Mesendoderm (in vitro differentiated cells): ENCODE measurements at regions not wholly inside any gene's neighbourhood (a gene's known extent, or its start where the extent isn't known, plus 50 kb on each side); places are given as distances from the start of the nearest gene placed in this dataset. TPM values are rescaled to one million over a fixed set of nuclear protein-coding genes. Genes with fewer than 3 reads are reported as not detected.

ENCODE experiments used
- DNase-seq: peaks from one replicate; pipeline ENCODE4 v3.0.0; 2013
- H2AK5ac ChIP-seq: 2 replicates; pipeline ENCODE4 v1.6.1; 2013; ENCODE audit warnings: low read length, inconsistent platforms
- H2BK120ac ChIP-seq: 2 replicates; pipeline ENCODE4 v1.6.1; 2013; ENCODE audit warnings: low read depth, mild to moderate bottlenecking, low read length, moderate library complexity, mixed read lengths
- H2BK15ac ChIP-seq: replicated peaks from 2 replicates; pipeline ENCODE4 v1.6.1; 2013; ENCODE audit warnings: low read depth, mild to moderate bottlenecking, moderate library complexity
- H2BK5ac ChIP-seq: 2 replicates; pipeline ENCODE4 v1.6.1; 2013; ENCODE audit warnings: low read length, inconsistent platforms
- H3K18ac ChIP-seq: 2 replicates; pipeline ENCODE4 v1.6.1; 2013; ENCODE audit warnings: mild to moderate bottlenecking, low read length, mixed read lengths
- H3K23ac ChIP-seq: one replicate; pipeline ENCODE4 v1.6.1; 2013; ENCODE audit warnings: low read length
- H3K27ac ChIP-seq: 2 replicates; pipeline ENCODE4 v1.5.1; 2013; ENCODE audit warnings: low read depth, mild to moderate bottlenecking, inconsistent platforms, low read length, moderate library complexity
- H3K27me3 ChIP-seq: 2 replicates; pipeline ENCODE4 v1.6.1; 2013; ENCODE audit warnings: low read length, control low read depth, mild to moderate bottlenecking, inconsistent platforms; ENCODE audit not compliant: insufficient read depth, poor library complexity
- H3K36me3 ChIP-seq: 2 replicates; pipeline ENCODE4 v1.6.1; 2013; ENCODE audit warnings: low read length, inconsistent platforms; ENCODE audit not compliant: control insufficient read depth, insufficient read depth
- H3K4ac ChIP-seq: one replicate; pipeline ENCODE4 v1.6.1; 2013; ENCODE audit warnings: low read depth, mild to moderate bottlenecking, low read length, moderate library complexity
- H3K4me1 ChIP-seq: 2 replicates; pipeline ENCODE4 v1.6.1; 2013; ENCODE audit warnings: low read depth, low read length, inconsistent platforms; ENCODE audit not compliant: control insufficient read depth
- H3K4me2 ChIP-seq: 2 replicates; pipeline ENCODE4 v1.6.1; 2013; ENCODE audit warnings: low read length
- H3K4me3 ChIP-seq: 2 replicates; pipeline ENCODE4 v1.5.1; 2013; ENCODE audit warnings: mild to moderate bottlenecking, low read length
- H3K56ac ChIP-seq: one replicate; pipeline ENCODE4 v1.6.1; 2013; ENCODE audit warnings: low read length
- H3K79me1 ChIP-seq: 2 replicates; pipeline ENCODE4 v1.6.1; 2013; ENCODE audit warnings: low read length, inconsistent platforms
- H3K79me2 ChIP-seq: 2 replicates; pipeline ENCODE4 v1.6.1; 2013; ENCODE audit warnings: mild to moderate bottlenecking, low read length; ENCODE audit not compliant: control insufficient read depth, insufficient read depth
- H3K9ac ChIP-seq: 2 replicates; pipeline ENCODE4 v1.6.1; 2013; ENCODE audit warnings: low read length, inconsistent platforms
- H4K5ac ChIP-seq: one replicate; pipeline ENCODE4 v1.6.1; 2013; ENCODE audit warnings: low read length
- H4K8ac ChIP-seq: one replicate; pipeline ENCODE4 v1.6.1; 2013; ENCODE audit warnings: low read depth, mild to moderate bottlenecking, control low read depth, low read length, moderate library complexity
- WGBS: extraction: QIAGEN DNeasy Blood & Tissue Kit; methylation state at CpG from one replicate; pipeline ENCODE4 v1.1.7; 2013; ENCODE audit warnings: low lambda C conversion rate, missing lambda C conversion rate; ENCODE audit not compliant: insufficient coverage; ENCODE audit errors: extremely low coverage; 5-methylcytosine and 5-hydroxymethylcytosine counted together
- small RNA-seq: library from polyadenylated mRNA; stranded (forward); fragments of <200 nt; extraction: miRNeasy Mini kit (QIAGEN cat#:217004); gene quantifications from one replicate; pipeline ENCODE3, GENCODE V24; 2013; ENCODE audit not compliant: insufficient read depth

DNA sequence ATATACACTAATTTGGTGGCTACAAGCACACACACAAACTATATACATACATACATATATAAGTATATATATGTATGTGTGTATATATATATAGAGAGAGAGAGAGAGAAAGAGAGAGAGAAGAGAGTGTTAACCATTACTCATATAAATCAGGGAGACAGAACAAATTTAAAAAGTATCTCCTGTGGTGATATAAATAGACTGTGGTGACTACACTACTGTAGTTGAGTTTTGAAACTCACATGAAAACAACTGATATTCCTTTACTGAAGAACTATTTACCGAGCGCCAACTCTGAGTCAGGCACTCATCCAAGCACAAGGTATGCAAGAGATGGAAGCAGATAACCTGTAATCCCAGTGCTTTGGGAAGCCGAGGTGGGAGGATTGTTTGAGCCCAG lies 67.3 kb upstream of the ANO6 start:
- no peaks in the 10 kb centered on the region for H3K79me1 ChIP-seq
- WGBS = no CpG with 5 or more reads among the region's 3 CpGs
- DNase-seq = no peak

DNA sequence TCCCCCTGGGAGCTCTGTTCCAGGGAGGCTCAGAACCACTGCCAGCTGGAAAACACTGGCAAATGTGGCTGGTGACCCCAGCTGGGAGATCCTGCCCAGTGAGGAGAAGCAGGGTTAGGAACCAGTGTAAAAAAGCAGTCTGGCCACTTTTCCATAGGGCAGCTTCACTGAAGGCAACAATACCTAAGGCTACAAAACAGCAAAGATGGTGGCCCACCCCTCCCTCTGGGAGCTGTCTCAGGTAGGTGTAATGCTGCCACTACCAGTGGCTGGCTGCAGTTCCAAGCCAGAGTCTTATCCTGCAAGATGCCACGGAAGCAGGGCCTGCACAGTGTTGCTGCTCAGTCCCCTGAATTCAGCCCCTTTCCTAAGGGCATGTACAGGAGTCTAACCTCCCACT lies 50.6 kb upstream of the ANO6 start:
- no peak overlapping the region for H3K27ac ChIP-seq
- H4K5ac ChIP-seq = no peak overlapping the region
- H3K27me3 ChIP-seq = no peaks in the 10 kb centered on the region
- no peak overlapping the region for H3K9ac ChIP-seq
- no peak for DNase-seq
- H3K4ac ChIP-seq = no peak overlapping the region
- WGBS = no CpG with 5 or more reads among the region's 1 CpG
- no peaks in the 10 kb centered on the region for H3K4me1 ChIP-seq
- no peak overlapping the region for H4K8ac ChIP-seq
- no peak overlapping the region for H2BK120ac ChIP-seq
- no peaks in the 10 kb centered on the region for H3K79me1 ChIP-seq
- H3K23ac ChIP-seq = no peak overlapping the region
- no peaks in the 10 kb centered on the region for H3K79me2 ChIP-seq
- no peak overlapping the region for H3K4me3 ChIP-seq
- no peak overlapping the region for H2BK15ac ChIP-seq
- H3K18ac ChIP-seq = no peak overlapping the region
- no peak overlapping the region for H2AK5ac ChIP-seq
- no peak overlapping the region for H3K56ac ChIP-seq
- H3K36me3 ChIP-seq = no peaks in the 10 kb centered on the region
- H3K4me2 ChIP-seq = no peak overlapping the region
- no peak overlapping the region for H2BK5ac ChIP-seq

More for the DNA sequence above, 67.3 kb upstream of the ANO6 start:
- Histone ChIP-seq H3K4ac (no peak overlapping the region), H2BK5ac (no peak overlapping the region), H2BK15ac (no peak overlapping the region), H3K27me3 (no peaks in the 10 kb centered on the region), H3K23ac (no peak overlapping the region), H3K4me3 (no peak overlapping the region), H4K5ac (no peak overlapping the region), H2BK120ac (no peak overlapping the region), H3K79me2 (no peaks in the 10 kb centered on the region), H2AK5ac (no peak overlapping the region), H3K27ac (no peak overlapping the region), H3K4me1 (no peaks in the 10 kb centered on the region), H4K8ac (no peak overlapping the region), H3K36me3 (no peaks in the 10 kb centered on the region), H3K18ac (no peak overlapping the region), H3K9ac (no peak overlapping the region), H3K4me2 (no peak overlapping the region), H3K56ac (no peak overlapping the region)

DNA sequence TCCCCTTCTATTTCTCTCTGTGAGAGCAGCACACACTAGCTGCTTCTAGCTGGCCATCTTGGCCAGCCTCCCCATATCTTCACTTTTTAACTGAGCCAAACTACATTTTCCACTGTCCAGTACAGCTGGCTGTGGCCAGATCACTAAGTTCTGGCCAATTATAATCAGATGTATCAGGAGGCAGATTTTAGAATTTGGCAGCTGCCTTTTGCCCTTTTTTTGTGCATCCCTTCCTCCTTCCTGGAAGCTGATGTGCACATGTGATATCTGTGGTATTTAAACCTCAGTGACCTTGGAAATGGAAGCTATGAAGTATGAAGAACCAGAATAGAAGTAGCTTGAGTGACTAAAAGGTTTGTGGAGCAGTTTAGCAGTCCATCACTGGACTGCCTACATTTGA lies 49.8 kb upstream of the ANO6 start:
- no peak overlapping the region for H3K4me3 ChIP-seq
- H2BK15ac ChIP-seq = no peak overlapping the region
- no peak overlapping the region for H3K9ac ChIP-seq
- no peak overlapping the region for H3K18ac ChIP-seq
- DNase-seq = no peak
- no peak overlapping the region for H3K4me2 ChIP-seq
- no peak overlapping the region for H4K8ac ChIP-seq
- no peak overlapping the region for H2BK5ac ChIP-seq
- H3K79me2 ChIP-seq = no peaks in the 10 kb centered on the region
- no peak overlapping the region for H3K27ac ChIP-seq
- H4K5ac ChIP-seq = no peak overlapping the region
- no peak overlapping the region for H3K23ac ChIP-seq
- no peaks in the 10 kb centered on the region for H3K27me3 ChIP-seq
- no peak overlapping the region for H2BK120ac ChIP-seq
- no peaks in the 10 kb centered on the region for H3K36me3 ChIP-seq
- no peaks in the 10 kb centered on the region for H3K4me1 ChIP-seq
- no peak overlapping the region for H2AK5ac ChIP-seq
- no peaks in the 10 kb centered on the region for H3K79me1 ChIP-seq
- H3K56ac ChIP-seq = no peak overlapping the region
- no peak overlapping the region for H3K4ac ChIP-seq

Small RNA genes lying in the stretch of these regions (small RNA-seq; reads per million reads assigned to genes)
- not detected for gene RNA5SP361
